ENCODE measurements at regions not wholly inside any gene's neighbourhood (a gene's known extent, or its start where the extent isn't known, plus 50 kb on each side); places are given as distances from the start of the nearest gene placed in this dataset.

- ATAC-seq (no peak), DNase-seq (no peak)
- Mint-ChIP-seq H3K4me1 (ENCODE audit: low read depth) (no peaks in the 10 kb centered on the region), H3K9me3 (peaks cover 5% of the 10 kb centered on the region), H3K36me3 (ENCODE audit: insufficient read depth) (no peaks in the 10 kb centered on the region), H3K4me3 (no peak overlapping the region), H3K27me3 (ENCODE audit: low read depth) (no peaks in the 10 kb centered on the region)
These were observed 588.0 kb downstream of the PRELID2 start for GRCh38 chr5:145246961-145247744.

DNA sequence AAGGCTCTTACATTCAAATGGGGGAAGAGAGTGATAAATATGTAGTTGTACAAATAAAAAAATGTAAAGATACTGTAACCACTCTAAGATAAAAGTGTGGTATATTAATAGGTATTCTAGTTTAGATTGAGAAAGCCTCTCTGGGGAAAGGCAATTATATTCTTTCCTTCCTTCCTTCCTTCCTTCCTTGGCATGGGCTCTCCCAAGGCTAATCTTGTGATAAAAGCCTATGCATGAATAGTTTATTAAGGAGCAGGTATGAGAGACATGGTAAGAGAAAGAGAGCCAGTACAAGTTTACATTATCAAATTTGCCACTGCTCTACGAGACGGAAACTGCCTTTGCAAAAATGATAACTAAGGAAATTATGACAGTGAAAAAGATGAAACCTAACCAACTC, 588.8 kb downstream of the PRELID2 start:
- Mint-ChIP-seq H3K4me1 (ENCODE audit: low read depth) (no peaks in the 10 kb centered on the region), H3K4me3 (no peak overlapping the region), H3K36me3 (ENCODE audit: insufficient read depth) (no peaks in the 10 kb centered on the region), H3K27me3 (ENCODE audit: low read depth) (no peaks in the 10 kb centered on the region), H3K9me3 (peaks cover 5% of the 10 kb centered on the region)
- no peak for DNase-seq
- no peak for ATAC-seq

DNA sequence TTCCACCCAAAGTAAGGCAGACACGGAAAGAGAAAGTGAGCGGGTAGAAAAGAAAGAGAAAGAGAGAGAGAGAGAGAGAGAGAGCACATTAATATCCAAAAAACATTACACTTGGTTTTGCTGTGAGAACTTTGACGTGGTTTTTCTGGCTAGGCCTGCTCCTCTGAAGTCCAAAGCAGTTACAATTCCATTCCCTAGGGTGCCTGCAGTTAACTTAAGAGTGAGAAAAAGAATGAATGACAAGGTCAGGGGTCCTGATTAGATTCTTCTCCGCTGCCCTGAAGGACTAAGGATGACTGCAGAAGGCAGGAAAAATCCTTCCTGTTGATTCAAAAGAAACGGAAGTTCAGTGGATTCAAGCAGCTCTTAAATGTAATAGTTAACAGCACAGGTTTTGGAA, 589.8 kb downstream of the PRELID2 start:
- no peak overlapping the region for H3K4me3 Mint-ChIP-seq
- H3K9me3 Mint-ChIP-seq: peaks cover 1% of the 10 kb centered on the region
- H3K4me1 Mint-ChIP-seq (ENCODE audit: low read depth): no peaks in the 10 kb centered on the region
- no peak for DNase-seq
- no peaks in the 10 kb centered on the region for H3K27me3 Mint-ChIP-seq (ENCODE audit: low read depth)
- ATAC-seq: no peak
- no peaks in the 10 kb centered on the region for H3K36me3 Mint-ChIP-seq (ENCODE audit: insufficient read depth)

DNA sequence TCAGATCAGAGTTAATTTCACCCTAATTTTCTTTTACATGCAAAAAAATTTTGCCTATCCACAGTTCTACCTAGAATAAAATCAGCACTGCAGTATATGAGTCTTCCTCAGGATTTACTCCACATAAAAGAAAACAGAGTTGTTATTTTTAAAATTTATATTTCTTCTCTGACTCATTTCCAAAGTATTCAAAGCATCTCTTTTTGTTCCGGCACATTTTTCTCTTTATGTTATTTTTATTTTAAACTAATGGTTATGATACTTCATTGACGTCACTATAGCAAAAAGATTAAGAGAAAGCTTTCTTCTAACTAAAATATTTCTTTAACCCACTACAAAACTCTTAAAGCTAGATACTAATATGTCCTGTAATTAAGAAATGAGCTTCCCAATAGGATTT, 590.4 kb downstream of the PRELID2 start:
- DNase-seq (no peak), ATAC-seq (no peak)
- Mint-ChIP-seq H3K27me3 (ENCODE audit: low read depth) (no peaks in the 10 kb centered on the region), H3K36me3 (ENCODE audit: insufficient read depth) (no peaks in the 10 kb centered on the region), H3K4me3 (no peak overlapping the region), H3K9me3 (no peaks in the 10 kb centered on the region), H3K4me1 (ENCODE audit: low read depth) (no peaks in the 10 kb centered on the region)

DNA sequence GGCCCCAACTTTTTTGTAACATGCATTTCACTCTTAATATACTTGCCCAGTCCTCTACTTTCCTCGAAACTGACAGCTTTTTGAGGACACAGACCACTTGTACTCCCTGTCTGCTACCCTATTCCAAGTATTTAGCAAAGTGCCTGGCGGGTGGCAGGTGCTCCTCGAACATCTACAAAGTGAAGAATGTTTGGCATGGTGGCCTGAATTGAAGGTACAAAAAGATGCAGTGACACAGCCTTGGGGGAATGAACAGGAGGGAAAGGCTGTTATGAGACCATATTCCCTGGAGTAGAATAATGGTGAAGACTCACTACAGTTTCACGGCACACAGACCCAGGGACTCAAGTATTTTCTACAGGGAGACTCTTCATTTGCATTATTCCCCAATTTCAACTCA, 590.9 kb downstream of the PRELID2 start:
- no peak overlapping the region for H3K4me3 Mint-ChIP-seq
- no peaks in the 10 kb centered on the region for H3K4me1 Mint-ChIP-seq (ENCODE audit: low read depth)
- DNase-seq: no peak
- no peaks in the 10 kb centered on the region for H3K36me3 Mint-ChIP-seq (ENCODE audit: insufficient read depth)
- no peaks in the 10 kb centered on the region for H3K27me3 Mint-ChIP-seq (ENCODE audit: low read depth)
- ATAC-seq: no peak
- H3K9me3 Mint-ChIP-seq: no peaks in the 10 kb centered on the region

- no peaks in the 10 kb centered on the region for H3K4me1 Mint-ChIP-seq (ENCODE audit: low read depth)
- ATAC-seq: no peak
- no peak overlapping the region for H3K4me3 Mint-ChIP-seq
- H3K9me3 Mint-ChIP-seq: no peaks in the 10 kb centered on the region
- DNase-seq: no peak
- no peaks in the 10 kb centered on the region for H3K27me3 Mint-ChIP-seq (ENCODE audit: low read depth)
- no peaks in the 10 kb centered on the region for H3K36me3 Mint-ChIP-seq (ENCODE audit: insufficient read depth)
These were observed 592.1 kb downstream of the PRELID2 start for GRCh38 chr5:145243016-145243415.

DNA sequence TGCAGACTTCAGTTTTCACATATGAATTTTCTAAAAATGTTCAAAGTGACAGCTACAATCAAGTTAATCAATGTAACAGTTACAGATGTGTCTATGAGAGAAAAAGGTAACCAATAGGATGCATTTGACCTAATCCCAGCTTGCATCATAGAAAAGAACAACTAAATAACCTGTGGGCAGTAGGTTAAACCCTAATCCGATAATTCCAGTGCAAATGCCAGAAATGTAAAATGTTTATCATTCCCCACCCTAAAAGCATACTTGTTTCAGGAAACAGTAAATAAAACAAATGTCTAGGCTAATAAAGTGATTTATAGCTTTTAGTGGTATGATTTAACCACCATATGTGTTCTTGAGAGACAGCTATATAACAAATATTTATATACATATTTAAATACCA, 592.6 kb downstream of the PRELID2 start:
- DNase-seq (no peak), ATAC-seq (no peak)
- Mint-ChIP-seq H3K4me3 (no peak overlapping the region), H3K9me3 (no peaks in the 10 kb centered on the region), H3K27me3 (ENCODE audit: low read depth) (no peaks in the 10 kb centered on the region), H3K36me3 (ENCODE audit: insufficient read depth) (no peaks in the 10 kb centered on the region), H3K4me1 (ENCODE audit: low read depth) (no peaks in the 10 kb centered on the region)

DNA sequence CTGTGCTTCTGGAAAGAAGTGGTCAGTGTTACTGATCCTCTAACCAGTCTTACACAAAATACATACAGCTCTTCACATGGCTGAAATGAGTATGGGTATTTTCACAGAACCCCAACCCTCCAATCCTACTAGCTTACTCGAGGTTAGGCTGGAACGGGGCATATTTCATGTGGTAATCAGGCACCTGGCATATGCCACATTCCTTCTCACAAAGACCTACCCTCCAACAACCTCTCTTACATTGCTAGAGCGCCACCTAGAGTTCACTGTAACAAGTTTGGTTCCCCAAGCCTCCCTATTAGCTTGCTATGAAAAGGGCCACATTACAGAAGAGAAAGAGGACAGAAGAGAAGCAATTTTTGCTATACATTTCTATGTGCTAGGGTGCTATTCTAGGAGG, 597.3 kb downstream of the PRELID2 start:
- Mint-ChIP-seq H3K9me3 (no peaks in the 10 kb centered on the region), H3K4me1 (ENCODE audit: low read depth) (no peaks in the 10 kb centered on the region), H3K27me3 (ENCODE audit: low read depth) (no peaks in the 10 kb centered on the region), H3K36me3 (ENCODE audit: insufficient read depth) (no peaks in the 10 kb centered on the region), H3K4me3 (no peak overlapping the region)
- DNase-seq: no peak
- ATAC-seq: no peak

DNA sequence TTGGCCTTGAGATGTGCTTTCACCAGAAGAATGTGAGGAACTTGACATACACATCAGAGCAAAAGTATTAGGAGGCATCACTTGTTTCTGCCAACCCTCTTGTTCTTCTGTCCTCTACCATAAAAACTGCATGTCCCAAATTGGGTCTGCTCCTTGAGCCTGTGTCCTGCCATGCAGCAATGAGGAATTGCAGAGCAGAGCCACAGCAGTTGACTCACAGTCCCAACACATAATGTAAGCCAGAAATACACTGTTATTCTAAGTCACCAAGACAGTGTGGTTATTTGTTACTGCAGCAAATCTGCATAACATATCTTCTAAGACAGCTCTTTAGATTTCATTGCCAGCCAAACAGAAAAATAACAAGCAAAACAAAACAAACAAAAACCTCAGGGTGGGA, 598.2 kb downstream of the PRELID2 start:
- no peaks in the 10 kb centered on the region for H3K27me3 Mint-ChIP-seq (ENCODE audit: low read depth)
- no peak overlapping the region for H3K4me3 Mint-ChIP-seq
- no peaks in the 10 kb centered on the region for H3K4me1 Mint-ChIP-seq (ENCODE audit: low read depth)
- H3K9me3 Mint-ChIP-seq: no peaks in the 10 kb centered on the region
- no peaks in the 10 kb centered on the region for H3K36me3 Mint-ChIP-seq (ENCODE audit: insufficient read depth)
- no peak for DNase-seq
- ATAC-seq: no peak

DNA sequence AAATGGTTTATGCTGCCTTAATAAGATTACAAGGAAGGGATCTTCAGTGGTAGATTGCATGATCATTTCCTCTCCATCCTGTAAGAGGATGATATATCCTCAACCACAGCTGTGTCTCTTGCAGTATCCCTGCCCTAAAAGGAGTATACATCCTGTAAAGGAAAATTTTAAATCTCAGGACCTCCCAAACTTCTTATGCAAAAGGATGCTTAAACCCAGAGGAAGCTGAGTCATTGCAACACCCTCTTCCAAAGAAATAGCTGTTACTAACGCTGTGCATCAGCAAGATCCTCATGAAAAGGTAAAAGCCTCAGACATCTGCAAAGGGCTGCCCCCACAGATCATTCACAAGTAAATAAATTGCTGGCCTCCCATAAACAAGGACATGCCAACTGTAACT, 599.0 kb downstream of the PRELID2 start:
- no peaks in the 10 kb centered on the region for H3K36me3 Mint-ChIP-seq (ENCODE audit: insufficient read depth)
- DNase-seq (no peak), ATAC-seq (no peak)
- no peaks in the 10 kb centered on the region for H3K27me3 Mint-ChIP-seq (ENCODE audit: low read depth)
- no peaks in the 10 kb centered on the region for H3K9me3 Mint-ChIP-seq
- H3K4me3 Mint-ChIP-seq: no peak overlapping the region
- H3K4me1 Mint-ChIP-seq (ENCODE audit: low read depth): no peaks in the 10 kb centered on the region

DNA sequence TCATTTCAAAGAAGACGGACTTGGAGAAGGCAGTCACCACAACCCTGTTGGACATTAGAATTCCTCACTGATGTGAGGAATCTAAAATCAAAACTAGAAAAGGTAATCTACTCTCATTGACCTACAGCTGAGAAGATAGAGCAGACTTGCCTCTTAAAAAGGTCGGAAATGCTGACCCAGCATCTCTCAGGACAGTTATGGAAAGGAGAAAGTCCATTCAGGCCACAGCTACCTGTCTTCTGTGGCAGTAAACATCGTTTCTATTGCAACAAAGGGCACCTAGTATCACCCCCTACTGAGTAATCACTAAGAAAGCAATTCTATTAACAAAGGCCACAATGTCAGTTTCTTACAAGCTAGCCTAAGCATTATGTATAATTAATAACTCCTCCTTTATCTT, 601.7 kb downstream of the PRELID2 start:
- no peak for DNase-seq
- Mint-ChIP-seq H3K36me3 (ENCODE audit: insufficient read depth) (no peaks in the 10 kb centered on the region), H3K9me3 (no peaks in the 10 kb centered on the region), H3K4me1 (ENCODE audit: low read depth) (no peaks in the 10 kb centered on the region), H3K4me3 (no peak overlapping the region), H3K27me3 (ENCODE audit: low read depth) (no peaks in the 10 kb centered on the region)
- ATAC-seq: no peak

DNA sequence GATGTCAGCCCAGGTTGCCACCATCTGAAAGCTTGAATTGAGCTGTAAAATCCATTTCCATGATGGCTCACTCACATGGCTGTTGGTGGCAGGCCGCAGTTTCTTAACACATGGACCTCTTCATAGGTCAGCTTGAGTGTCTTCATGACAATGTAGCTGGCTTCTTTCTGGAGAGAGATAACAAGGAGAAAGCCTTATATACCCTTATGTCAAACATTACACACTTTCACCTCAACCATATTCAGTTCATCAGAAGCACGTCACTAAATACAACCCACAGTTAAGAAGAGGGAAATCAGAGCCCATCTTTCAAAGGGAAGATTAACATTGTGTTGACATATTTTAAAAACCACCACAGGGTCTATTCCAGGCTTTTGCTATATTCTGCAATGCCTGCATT, 604.4 kb downstream of the PRELID2 start:
- ATAC-seq (no peak), DNase-seq (no peak)
- Mint-ChIP-seq H3K4me3 (no peak overlapping the region), H3K36me3 (ENCODE audit: insufficient read depth) (no peaks in the 10 kb centered on the region), H3K27me3 (ENCODE audit: low read depth) (no peaks in the 10 kb centered on the region), H3K9me3 (no peaks in the 10 kb centered on the region), H3K4me1 (ENCODE audit: low read depth) (no peaks in the 10 kb centered on the region)

- ATAC-seq: no peak
- no peak overlapping the region for H3K4me3 Mint-ChIP-seq
- H3K27me3 Mint-ChIP-seq (ENCODE audit: low read depth): no peaks in the 10 kb centered on the region
- no peaks in the 10 kb centered on the region for H3K9me3 Mint-ChIP-seq
- no peak for DNase-seq
- no peaks in the 10 kb centered on the region for H3K4me1 Mint-ChIP-seq (ENCODE audit: low read depth)
- H3K36me3 Mint-ChIP-seq (ENCODE audit: insufficient read depth): no peaks in the 10 kb centered on the region
These were observed 606.6 kb downstream of the PRELID2 start for GRCh38 chr5:145228564-145228963.

- ATAC-seq: no peak
- no peak overlapping the region for H3K4me3 Mint-ChIP-seq
- no peaks in the 10 kb centered on the region for H3K27me3 Mint-ChIP-seq (ENCODE audit: low read depth)
- H3K36me3 Mint-ChIP-seq (ENCODE audit: insufficient read depth): no peaks in the 10 kb centered on the region
- no peaks in the 10 kb centered on the region for H3K9me3 Mint-ChIP-seq
- no peaks in the 10 kb centered on the region for H3K4me1 Mint-ChIP-seq (ENCODE audit: low read depth)
- no peak for DNase-seq
These were observed 607.3 kb downstream of the PRELID2 start for GRCh38 chr5:145227881-145228280.

DNA sequence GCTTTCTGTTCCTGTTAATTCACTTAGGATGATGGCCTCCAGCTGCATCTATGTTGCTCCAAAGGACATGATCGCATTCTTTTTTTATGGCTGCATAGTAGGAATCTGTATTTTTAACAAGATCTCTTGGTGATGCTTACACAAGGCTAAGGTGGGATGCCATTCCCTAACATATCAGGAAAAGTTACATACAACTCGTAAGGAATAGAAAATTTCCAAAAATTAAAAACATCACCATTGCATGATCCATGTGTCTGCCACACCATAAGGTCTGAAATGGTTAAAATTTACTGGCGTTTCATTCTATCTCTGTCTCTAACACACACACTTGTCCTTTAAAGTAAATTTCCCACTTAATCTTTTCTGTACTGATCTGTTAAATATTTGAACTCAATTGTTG, 608.4 kb downstream of the PRELID2 start:
- DNase-seq (no peak), ATAC-seq (no peak)
- Mint-ChIP-seq H3K4me1 (ENCODE audit: low read depth) (no peaks in the 10 kb centered on the region), H3K36me3 (ENCODE audit: insufficient read depth) (no peaks in the 10 kb centered on the region), H3K27me3 (ENCODE audit: low read depth) (no peaks in the 10 kb centered on the region), H3K4me3 (no peak overlapping the region), H3K9me3 (no peaks in the 10 kb centered on the region)

- Mint-ChIP-seq H3K9me3 (no peaks in the 10 kb centered on the region), H3K4me1 (ENCODE audit: low read depth) (no peaks in the 10 kb centered on the region), H3K27me3 (ENCODE audit: low read depth) (no peaks in the 10 kb centered on the region), H3K4me3 (no peak overlapping the region), H3K36me3 (ENCODE audit: insufficient read depth) (no peaks in the 10 kb centered on the region)
- ATAC-seq (no peak), DNase-seq (no peak)
These were observed 609.6 kb downstream of the PRELID2 start for GRCh38 chr5:145225529-145225928.
